Prostate gland (tissue), 2 donors: ENCODE measurements at regions not wholly inside any gene's neighbourhood (a gene's known extent, or its start where the extent isn't known, plus 50 kb on each side); places are given as distances from the start of the nearest gene placed in this dataset.

ENCODE experiments used
- DNase-seq: peaks from one replicate; pipeline ENCODE4 v3.0.0-alpha.2; 2019; ENCODE audit warnings: low spot score
- H3K27ac ChIP-seq, 2 donors: fragments of 200-600 bp; sonication (generic); 2 replicates each; pipeline ENCODE4 v1.5.1; 2017 to 2019
- H3K27me3 ChIP-seq: fragments of 200-600 bp; sonication (generic); replicated peaks from 2 replicates; pipeline ENCODE4 v1.5.1; 2019; ENCODE audit not compliant: insufficient read depth
- H3K36me3 ChIP-seq, 2 donors: fragments of 200-600 bp; sonication (generic); 1 replicate in 1 of 2; 2 replicates in 1 of 2; pipeline versions ENCODE4 v1.5.1 to v1.8.1; 2017 to 2019
- H3K4me1 ChIP-seq: fragments of 200-600 bp; sonication (generic); replicated peaks from 2 replicates; pipeline ENCODE4 v1.5.1; 2019
- H3K4me3 ChIP-seq, 2 donors: fragments of 200-600 bp; sonication (generic); 2 replicates each; pipeline ENCODE4 v1.5.1; 2017 to 2019
- H3K9me3 ChIP-seq: fragments of 200-600 bp; sonication (generic); 2 replicates; pipeline ENCODE4 v1.5.1; 2017
- CTCF ChIP-seq, 4 experiments: fragments of 200-600 bp in 2 of 4; fragments of 450-650 bp in 2 of 4; sonication (generic) in 2 of 4; IDR thresholded peaks; 1 replicate in 3 of 4; 2 replicates in 1 of 4; pipeline ENCODE4 v1.5.1; 2016 to 2019; ENCODE audit warnings: antibody characterized with exemption in 4 of 4, mild to moderate bottlenecking in 2 of 4, moderate library complexity in 2 of 4
- POLR2A ChIP-seq: fragments of 450-650 bp; IDR thresholded peaks from one replicate; pipeline ENCODE4 v1.6.1; 2016; ENCODE audit warnings: antibody characterized with exemption, mild to moderate bottlenecking
- POLR2AphosphoS5 ChIP-seq: sonication (generic); formaldehyde crosslinking; IDR thresholded peaks from one replicate; pipeline ENCODE4 v1.6.1; 2017; ENCODE audit warnings: antibody characterized with exemption
- WGBS: methylation state at CpG from one replicate; pipeline ENCODE4 v1.1.5; 2018; 5-methylcytosine and 5-hydroxymethylcytosine counted together
- intact Hi-C: fragments of 100-400 bp; cut with DNase I; formaldehyde crosslinking; loops from one replicate; pipeline ENCODE4 v1.14.2; 2022

- no peak for DNase-seq
- Histone ChIP-seq H3K27me3 (no peaks in the 10 kb centered on the region), H3K27ac (no peak overlapping the region), H3K4me1 (no peaks in the 10 kb centered on the region), H3K4me3 (no peak overlapping the region), H3K9me3 (no peaks in the 10 kb centered on the region), H3K36me3 (no peaks in the 10 kb centered on the region)
- intact Hi-C loops = no loop called here
- TF ChIP-seq POLR2AphosphoS5 (no peak), CTCF (IDR thresholded peaks at IDR 0.05) (no peak)
- 88% methylated on average over 9 of the region's 9 CpGs for WGBS
Observed at GRCh38 chr9:6086006-6086655, 70.7 kb upstream of the RANBP6 start.

GRCh38 chr9:6080154-6080716, 64.8 kb upstream of the RANBP6 start:
- H3K27ac ChIP-seq = peak overlapping the region; percentile 63 to 78
- H3K27me3 ChIP-seq = no peaks in the 10 kb centered on the region
- 30% methylated on average over 18 of the region's 18 CpGs for WGBS
- no peaks in the 10 kb centered on the region for H3K9me3 ChIP-seq
- no peaks in the 10 kb centered on the region for H3K4me1 ChIP-seq
- DNase-seq = peak; percentile 84
- intact Hi-C loops = no loop called here
- H3K4me3 ChIP-seq = peak overlapping the region; percentile 28 to 32
- TF ChIP-seq POLR2AphosphoS5 (no peak), POLR2A (peak; percentile 13), CTCF (IDR thresholded peaks at IDR 0.05) (peak in 2 of 4 experiments; percentile 22 to 44)
- no peaks in the 10 kb centered on the region for H3K36me3 ChIP-seq

GRCh38 chr9:6079386-6079785, 64.0 kb upstream of the RANBP6 start:
- no peaks in the 10 kb centered on the region for H3K9me3 ChIP-seq
- WGBS = 92% methylated on average over 5 of the region's 5 CpGs
- no peak overlapping the region for H3K27ac ChIP-seq
- no peak for DNase-seq
- no peaks in the 10 kb centered on the region for H3K27me3 ChIP-seq
- H3K36me3 ChIP-seq = no peaks in the 10 kb centered on the region
- intact Hi-C loops = no loop called here
- no peaks in the 10 kb centered on the region for H3K4me1 ChIP-seq
- TF ChIP-seq CTCF (IDR thresholded peaks at IDR 0.05) (no peak), POLR2AphosphoS5 (no peak), POLR2A (no peak)
- H3K4me3 ChIP-seq = peak overlapping the region; percentile 28 to 32

- Histone ChIP-seq H3K27ac (no peak overlapping the region), H3K27me3 (no peaks in the 10 kb centered on the region), H3K4me3 (no peak overlapping the region), H3K4me1 (no peaks in the 10 kb centered on the region), H3K36me3 (no peaks in the 10 kb centered on the region), H3K9me3 (no peaks in the 10 kb centered on the region)
- TF ChIP-seq POLR2AphosphoS5 (no peak), CTCF (IDR thresholded peaks at IDR 0.05) (no peak), POLR2A (no peak)
- no peak for DNase-seq
- WGBS = 70% methylated on average over 5 of the region's 5 CpGs
- intact Hi-C loops = no loop called here
Observed at GRCh38 chr9:6078382-6079105, 63.1 kb upstream of the RANBP6 start.
